Stromal cell of bone marrow (primary cell): ENCODE measurements at regions not wholly inside any gene's neighbourhood (a gene's known extent, or its start where the extent isn't known, plus 50 kb on each side); places are given as distances from the start of the nearest gene placed in this dataset.
"Not testable (repeated sequence)": the region's sequence is repeated elsewhere in the genome, so short reads cannot be mapped to it uniquely, and the experiment has no call there.

ENCODE experiments used
- DNase-seq: peaks from one replicate; pipeline ENCODE4 v3.0.0-alpha.2; 2012; ENCODE audit warnings: low read depth

- DNase-seq = no peak
Observed at GRCh38 chr14:38404616-38405015, 148.7 kb upstream of the CLEC14A start.

GRCh38 chr14:38404100-38404541 lies 148.2 kb upstream of the CLEC14A start:
- DNase-seq = peak; percentile 59

- no peak for DNase-seq
Observed at GRCh38 chr14:38400751-38401150, 144.9 kb upstream of the CLEC14A start.

GRCh38 chr14:38399652-38400051 lies 143.8 kb upstream of the CLEC14A start:
- DNase-seq = no peak

GRCh38 chr14:38394767-38395166 lies 138.9 kb upstream of the CLEC14A start:
- DNase-seq = no peak

- no peak for DNase-seq
Observed at GRCh38 chr14:38394064-38394463, 138.2 kb upstream of the CLEC14A start.

- no peak for DNase-seq
Observed at GRCh38 chr14:38391334-38391733, 135.4 kb upstream of the CLEC14A start.

GRCh38 chr14:38389681-38390080 lies 133.8 kb upstream of the CLEC14A start:
- DNase-seq = no peak

- DNase-seq = no peak
Observed at GRCh38 chr14:38387821-38388220, 131.9 kb upstream of the CLEC14A start.

- DNase-seq = no peak
Observed at GRCh38 chr14:38385836-38386235, 129.9 kb upstream of the CLEC14A start.

- DNase-seq = no peak
Observed at GRCh38 chr14:38385343-38385742, 129.4 kb upstream of the CLEC14A start.

- no peak for DNase-seq
Observed at GRCh38 chr14:38384741-38385140, 128.8 kb upstream of the CLEC14A start.

- no peak for DNase-seq
Observed at GRCh38 chr14:38367922-38368321, 112.0 kb upstream of the CLEC14A start.

- no peak for DNase-seq
Observed at GRCh38 chr14:38366374-38366773, 110.5 kb upstream of the CLEC14A start.

GRCh38 chr14:38363217-38363616 lies 107.3 kb upstream of the CLEC14A start:
- no peak for DNase-seq

GRCh38 chr14:38357557-38357956 lies 101.7 kb upstream of the CLEC14A start:
- peak; percentile 73 for DNase-seq

GRCh38 chr14:38355473-38355872 lies 99.6 kb upstream of the CLEC14A start:
- not testable (repeated sequence) for DNase-seq

GRCh38 chr14:38350102-38350501 lies 94.2 kb upstream of the CLEC14A start:
- no peak for DNase-seq

- peak; percentile 50 for DNase-seq
Observed at GRCh38 chr14:38342803-38343202, 86.9 kb upstream of the CLEC14A start.

- peak; percentile 40 for DNase-seq
Observed at GRCh38 chr14:38339696-38340095, 83.8 kb upstream of the CLEC14A start.

- DNase-seq = no peak
Observed at GRCh38 chr14:38336298-38336697, 80.4 kb upstream of the CLEC14A start.

GRCh38 chr14:38330275-38330674 lies 74.4 kb upstream of the CLEC14A start:
- DNase-seq = no peak

- DNase-seq = no peak
Observed at GRCh38 chr14:38329246-38329645, 73.4 kb upstream of the CLEC14A start.

GRCh38 chr14:38316922-38317321 lies 61.0 kb upstream of the CLEC14A start:
- no peak for DNase-seq

GRCh38 chr14:38311655-38312054 lies 55.8 kb upstream of the CLEC14A start:
- no peak for DNase-seq
